ENCODE measurements at regions not wholly inside any gene's neighbourhood (a gene's known extent, or its start where the extent isn't known, plus 50 kb on each side); places are given as distances from the start of the nearest gene placed in this dataset.

DNA sequence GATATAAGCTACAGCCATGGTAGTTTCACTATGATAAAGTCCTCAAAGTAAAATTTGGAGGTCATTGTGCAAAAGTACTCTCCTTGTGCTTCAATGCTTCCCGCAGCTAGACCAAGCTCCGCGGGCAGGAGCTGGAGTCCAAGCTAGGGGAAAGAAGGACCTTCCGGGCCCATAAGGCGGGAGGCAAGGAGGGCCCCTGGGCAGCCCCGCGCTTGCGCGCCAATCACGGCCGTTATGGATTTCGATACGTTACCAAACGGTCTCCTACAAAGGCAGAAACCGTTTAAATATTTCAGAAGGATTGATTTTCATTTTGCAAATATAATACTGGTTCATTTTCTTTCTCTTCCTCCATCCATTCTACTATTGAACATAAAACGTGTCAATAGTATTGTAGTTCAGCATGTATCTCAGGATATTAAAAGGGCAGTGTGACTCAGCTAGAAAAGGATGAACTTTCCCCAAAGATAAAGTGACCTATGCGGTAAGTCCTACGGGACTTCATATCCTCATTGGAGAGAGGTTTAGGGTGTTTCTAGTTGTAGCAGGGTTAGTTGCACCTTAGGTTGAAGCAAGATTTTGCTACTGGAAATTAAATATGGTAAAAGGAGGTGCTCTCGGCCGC is 128.0 kb downstream of the KIF20B start:
- DNase-seq = no peak

DNA sequence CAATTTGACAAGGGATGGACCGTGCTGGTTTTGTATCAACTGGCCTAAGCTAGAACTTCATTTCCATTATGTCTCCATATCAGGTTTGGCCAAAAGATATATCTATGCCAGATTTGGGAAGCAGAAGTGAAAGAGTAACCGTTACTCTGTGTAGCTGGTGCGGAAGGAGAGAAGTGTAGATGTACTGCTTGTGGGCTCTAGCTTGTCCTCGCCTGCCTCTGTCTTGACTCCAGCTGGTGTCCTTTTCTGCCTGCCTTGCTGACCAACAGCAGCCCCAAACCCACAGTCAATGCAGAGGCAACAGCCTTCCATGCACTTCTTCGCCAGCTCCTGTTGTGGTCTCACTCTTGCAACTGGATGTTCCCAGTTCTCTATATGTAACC is 128.5 kb downstream of the KIF20B start:
- DNase-seq = no peak

DNA sequence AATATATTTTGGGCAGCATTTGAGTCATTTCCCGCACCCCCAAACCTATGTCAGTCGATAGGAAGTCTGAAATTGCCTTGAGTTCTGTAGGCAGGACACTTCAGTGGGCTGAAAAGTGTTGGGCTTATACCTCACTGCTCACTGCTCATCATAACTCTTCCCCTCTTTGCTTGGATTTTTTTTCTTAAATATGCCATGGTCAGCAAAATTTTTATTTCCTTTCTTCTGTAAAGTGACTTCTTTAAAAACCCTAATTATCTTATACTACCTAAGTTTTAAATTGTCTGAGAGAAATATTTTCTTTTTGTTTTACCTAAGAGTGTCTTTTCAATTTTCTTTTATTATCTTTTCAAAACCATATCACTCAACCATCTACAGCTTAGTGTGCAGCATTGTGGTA is 129.2 kb downstream of the KIF20B start:
- DNase-seq = no peak

DNA sequence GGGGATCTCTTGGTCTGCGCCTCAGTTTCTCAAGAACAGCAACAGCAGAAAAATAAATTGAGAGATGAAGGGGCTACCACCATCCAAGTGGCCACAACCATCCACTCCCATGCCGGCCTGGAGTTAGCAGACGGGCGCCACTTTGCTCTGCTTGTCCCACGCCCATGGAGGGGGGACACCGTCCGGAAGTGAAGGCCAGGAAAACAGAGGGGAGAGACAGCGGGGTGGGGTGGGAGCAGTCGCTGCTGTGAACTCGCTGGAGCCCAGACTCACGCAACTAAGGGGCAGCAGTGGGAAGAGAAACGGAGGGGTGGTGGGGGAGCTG is 135.4 kb downstream of the KIF20B start:
- DNase-seq = no peak

DNA sequence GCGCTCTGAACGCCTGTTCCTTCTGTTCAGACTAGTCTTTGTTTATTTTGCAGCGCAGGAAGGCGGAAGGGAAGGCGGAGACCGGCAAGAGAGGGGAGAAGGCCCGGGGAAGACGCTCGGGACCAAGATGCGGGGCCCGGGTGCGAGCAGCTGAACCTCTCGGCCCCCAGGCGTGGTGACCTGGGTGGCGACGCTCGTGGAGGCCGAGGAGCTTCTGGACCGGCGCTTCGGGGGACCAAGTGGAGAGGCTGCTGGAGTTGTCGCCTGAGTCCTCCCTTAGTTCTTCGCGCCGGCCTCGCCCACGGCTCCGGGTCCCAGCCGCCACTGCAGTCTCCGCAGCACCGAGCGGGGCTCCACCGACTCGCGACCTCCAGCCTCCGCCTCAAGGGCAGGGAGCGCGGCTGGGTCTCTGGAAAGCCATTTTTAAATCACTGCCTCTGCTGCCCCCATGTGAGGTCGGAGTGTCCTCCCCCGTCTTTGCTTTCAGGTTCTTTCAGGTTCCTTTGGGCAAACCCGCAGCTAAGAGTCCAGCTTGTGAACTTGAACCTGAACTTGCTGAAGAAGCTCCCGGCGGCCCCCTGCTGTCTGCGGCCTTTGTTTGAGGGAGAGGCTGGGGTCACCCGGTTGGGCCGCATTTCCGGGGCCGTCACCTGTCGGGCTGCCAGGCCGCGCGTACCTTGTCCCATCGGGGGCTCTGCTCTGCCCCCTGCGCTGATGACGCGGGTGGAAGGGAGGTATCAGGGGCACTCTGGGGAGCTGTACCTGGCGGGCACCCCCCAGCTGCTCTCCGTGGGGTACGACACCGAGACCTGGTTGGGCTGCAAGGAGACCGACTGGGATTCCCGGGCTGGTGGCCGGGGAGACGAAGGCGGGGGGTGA is 136.0 kb downstream of the KIF20B start:
- no peak for DNase-seq

DNA sequence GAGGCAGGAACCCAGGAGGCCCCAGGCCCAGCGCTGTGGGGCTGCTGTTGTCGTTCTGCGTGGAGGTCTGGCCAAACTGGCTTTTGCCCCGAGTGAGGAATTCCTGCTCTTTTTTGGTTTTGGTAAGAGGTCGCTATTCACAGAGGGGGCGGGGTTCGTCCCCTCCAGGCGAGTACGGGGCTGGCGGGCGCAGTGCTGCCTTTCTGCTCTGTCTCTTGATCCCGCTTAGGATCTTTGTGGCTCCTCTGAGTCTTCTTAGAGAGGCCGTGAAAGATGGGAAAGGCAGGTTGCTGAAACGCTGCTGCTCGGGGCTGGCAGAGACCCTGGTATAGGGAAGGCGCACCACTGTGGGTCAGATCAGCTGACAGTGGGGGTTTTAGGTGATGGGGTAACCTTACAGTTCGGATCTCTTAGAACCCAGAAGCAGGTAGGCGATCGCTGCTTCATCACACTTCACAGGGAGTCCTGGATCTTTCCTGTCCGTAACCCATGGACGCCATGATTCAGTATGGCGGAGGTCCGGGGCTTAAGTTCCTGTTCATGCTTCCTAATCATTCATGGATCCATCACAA is 136.7 kb downstream of the KIF20B start:
- DNase-seq = no peak

DNA sequence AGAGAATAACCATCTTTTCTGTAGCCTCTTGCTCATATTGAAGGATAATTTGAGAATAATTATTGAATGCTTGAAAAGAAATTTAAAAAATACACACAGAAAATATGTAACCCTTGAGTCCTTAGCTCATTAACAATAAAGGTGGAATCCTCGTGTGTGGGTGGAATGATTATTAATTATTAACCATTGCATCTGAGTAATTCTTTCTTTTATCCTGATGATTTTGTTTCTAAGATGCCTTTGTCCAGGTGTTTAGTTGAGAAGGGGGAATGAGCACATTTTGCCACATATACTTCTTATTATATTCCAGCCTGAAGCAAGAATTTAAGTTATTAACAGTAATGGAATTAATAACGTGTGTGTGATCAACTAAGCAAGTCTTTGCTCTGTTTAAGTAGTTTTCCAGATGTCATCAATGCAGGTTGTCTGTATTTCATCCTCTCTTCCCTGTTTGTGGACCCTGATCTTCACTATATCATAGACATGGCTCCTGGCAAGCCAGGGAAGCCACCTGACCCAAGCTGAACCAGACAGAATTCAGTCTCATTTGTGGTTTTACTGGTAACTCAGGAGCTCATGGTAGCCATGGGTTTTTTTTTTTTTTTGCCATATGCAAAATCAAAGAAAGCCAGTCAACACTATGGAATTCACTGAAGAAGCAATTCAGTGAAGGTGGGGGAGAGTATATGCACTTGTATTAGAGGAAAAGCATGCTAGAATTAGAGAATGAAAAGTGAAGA is 144.3 kb downstream of the KIF20B start:
- DNase-seq = no peak

DNA sequence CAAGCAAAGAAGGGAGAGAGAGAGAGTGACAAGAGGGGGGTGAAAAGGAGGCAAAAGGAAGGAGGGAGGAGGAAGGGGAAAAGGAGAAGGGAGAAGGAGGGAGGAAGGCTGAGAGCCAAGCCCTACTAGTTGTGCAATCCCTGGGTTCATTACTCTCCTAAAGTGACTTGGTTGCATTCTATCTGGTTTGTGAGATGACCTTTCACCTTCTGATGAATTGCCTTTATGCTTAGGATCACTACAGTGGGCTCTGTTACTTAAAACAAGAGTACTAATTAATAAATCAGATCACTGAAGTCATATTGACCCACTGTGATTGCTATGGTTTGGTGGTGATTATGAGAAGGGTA is 144.9 kb downstream of the KIF20B start:
- no peak for DNase-seq

DNA sequence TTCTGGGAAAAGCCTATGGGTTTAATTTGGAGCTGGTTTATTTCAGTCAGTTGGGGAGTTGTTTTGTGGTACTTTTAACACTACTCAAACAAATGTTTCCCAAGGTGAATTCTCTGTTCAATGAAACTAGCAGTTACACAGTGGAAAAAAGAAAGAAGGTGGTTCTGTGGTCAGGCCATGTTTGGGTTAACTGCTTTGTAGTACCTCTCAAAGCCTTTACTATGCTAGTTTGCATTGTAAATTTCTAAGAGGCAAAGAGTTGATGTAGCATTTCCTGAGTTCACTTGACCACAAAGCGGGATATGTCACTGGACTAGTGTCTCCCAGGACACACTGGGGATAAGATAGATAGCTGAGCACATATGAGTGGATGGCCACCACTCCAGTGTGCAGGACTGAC is 145.4 kb downstream of the KIF20B start:
- no peak for DNase-seq

DNA sequence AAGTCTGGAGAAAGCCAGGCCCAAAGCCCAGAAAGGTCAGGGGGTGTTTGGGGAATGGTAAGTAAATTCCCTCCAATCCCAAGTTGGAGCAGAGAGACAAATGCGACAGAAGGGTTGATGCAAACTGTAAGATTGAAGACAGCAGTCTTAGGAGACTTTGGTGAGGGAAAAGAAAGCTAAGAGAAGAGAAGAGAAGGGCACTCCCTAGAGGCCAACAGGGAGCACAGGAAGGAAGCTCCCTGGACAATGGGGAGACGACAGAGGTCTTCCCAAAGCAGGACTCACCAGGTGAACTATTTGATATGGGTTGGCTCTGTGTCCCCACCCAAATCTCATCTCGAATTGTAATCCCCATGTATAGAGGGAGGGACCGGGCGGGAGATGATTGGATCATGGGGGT is 151.5 kb downstream of the KIF20B start:
- DNase-seq = no peak

DNA sequence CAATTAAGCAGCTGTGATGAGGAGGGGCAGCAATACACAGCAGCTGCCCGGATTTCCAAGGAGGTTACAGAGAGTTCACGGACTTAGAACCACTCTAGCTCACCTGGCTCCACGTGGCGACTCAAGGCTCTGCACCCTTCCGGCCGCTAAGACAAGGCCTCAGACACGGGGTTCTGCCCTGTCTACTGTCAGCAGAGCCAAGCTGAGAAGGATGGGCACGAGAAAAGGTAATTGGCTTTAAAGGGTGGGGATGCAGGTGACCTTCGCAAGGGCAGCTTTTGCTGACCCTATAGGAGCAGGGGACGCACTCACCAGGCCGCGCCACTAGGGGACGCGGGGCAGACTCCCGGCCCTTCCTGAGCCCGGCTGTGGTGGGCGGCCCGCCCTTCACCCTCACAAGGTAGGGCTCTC is 152.4 kb downstream of the KIF20B start:
- DNase-seq = no peak

DNA sequence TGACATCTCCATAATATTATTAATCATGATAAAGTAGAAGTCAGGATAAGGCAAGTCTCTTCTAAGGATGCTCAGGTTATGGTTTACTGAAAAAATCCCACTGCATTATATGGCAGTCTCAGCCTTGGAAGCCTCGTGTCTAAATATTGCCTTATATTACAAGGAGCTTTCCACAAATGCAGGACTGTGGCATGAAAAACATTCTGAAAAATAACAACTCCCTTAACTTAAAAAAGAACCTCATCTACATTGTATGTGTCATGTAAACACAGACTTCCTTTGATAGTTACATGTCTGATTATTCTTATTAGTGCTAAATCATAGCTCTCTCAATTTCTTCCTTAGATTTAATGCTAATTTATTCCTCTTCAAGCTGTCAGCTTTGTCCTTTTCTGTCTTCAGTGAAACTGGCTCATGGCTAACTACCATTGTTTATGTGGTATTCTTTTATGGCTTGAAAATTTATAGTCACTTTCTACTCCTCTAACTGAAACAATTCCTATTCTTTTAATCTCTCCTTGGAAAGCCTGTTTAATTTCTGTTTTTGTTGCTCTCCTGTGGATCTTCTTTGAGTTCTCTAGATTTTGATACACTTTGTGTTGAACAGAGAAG is 156.1 kb downstream of the KIF20B start:
- DNase-seq = no peak

DNA sequence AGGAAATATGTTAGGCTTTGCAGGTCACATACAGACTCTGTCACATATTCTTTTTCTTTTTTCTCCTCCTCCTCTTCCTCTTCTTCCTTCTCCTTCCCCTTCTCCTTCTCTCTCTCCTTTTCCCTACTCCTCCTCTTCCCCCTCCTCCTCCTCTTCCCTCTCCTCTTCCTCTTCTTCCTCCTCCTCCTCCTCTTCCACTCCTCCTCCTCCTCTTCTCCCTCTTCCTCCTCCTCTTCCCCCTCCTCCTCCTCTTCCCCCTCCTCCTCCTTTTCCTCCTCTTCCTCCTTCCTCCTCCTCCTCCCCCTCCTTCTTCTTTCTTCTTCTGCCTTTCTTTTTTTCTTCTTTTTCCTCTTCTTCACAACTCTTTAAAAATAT is 159.8 kb downstream of the KIF20B start:
- DNase-seq = no peak

DNA sequence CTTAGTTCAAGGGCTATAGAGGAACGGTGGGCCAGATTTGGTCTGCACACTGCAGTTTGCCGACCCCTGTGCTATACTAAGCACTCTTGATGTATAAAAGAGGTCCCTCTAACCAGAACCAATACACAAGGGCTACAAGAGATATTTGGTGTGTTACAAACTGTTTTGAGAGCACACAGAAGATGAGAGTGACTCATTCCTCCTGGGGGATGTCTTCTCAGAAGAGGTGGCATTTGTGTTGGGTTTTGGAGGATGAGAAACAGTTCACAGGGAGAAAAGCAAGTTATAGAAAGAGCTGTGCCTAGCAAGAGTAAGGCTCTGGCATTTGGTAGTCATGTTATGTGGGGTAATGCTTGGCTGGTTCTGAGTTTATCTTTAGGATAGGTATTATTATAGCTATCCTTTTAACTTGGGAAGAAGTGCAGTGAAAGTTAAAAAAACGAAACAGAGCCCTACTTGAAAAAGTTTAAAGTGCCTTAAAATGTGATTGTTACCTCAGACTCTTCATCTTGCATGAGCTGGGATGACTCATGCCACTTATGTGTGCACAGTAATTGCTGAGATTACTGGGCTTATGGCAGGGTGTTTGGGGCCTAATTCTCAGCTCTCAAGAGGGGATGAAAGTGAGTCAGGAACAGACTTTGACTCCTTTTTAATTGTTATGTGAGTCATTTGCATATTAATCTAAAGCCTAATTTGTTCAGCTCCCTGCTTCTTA is 160.4 kb downstream of the KIF20B start:
- DNase-seq = no peak

DNA sequence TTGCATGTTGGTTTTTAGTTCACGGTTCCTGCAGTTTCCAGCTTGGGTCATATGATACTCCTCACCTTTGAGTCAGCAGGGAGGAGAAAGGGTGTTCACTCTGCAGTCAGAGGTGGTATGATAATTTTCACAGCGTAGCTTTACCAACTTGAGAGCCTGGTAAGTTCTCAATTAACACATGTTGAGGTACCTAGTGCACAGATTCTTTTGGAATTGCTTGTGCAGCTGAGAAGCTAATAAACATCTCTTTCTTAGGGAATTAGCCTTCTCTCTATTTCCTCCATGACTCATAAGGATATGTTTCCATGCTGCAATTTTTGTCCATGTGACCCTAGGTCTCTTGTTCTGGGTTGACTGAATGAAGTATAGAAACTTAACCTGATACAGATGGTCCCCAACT is 166.6 kb downstream of the KIF20B start:
- no peak for DNase-seq

DNA sequence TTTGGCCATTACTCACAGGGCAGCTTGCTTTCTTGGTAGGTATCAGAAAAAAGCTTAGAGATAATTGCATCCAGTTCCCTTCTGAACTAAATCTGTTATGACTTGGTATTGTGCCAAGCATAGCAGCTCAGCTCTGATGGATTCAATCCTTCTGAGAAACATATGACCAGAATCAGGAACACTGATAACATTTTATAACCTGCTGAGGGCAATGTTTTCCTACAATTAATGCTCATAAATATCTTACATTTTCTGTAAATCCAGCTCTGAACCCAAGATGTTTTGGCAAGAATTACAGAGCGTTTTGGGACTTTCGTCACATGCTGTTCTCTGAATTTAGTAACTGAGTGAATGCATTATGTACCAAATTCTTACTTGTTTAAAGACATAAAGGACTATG is 167.8 kb downstream of the KIF20B start:
- DNase-seq = no peak

DNA sequence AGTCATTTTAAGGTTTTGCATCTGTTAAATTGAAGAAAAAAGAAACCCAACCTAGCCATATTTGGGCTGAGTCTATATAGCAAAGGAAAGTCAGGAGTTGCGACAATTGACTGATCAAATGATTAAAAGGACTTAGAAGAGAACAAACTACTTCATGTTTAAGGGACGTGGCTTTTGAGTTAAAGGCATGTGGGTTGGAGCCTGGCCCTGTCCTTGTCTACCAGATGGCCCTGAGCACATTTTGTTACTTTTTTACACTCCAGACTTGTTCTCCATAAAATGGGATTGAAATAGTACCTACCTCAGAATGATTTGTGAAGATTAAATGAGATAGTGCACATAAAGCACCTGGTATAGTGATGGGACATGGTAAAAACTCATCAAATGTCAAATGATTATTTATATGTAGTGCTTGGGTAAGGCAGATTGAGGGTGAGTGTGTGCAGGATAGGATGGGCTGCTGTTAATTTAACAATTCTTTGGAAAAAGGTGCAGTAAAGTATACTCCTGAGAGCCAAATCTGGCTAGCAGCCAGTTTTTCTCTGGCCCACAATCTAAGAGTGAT is 168.3 kb downstream of the KIF20B start:
- DNase-seq = no peak

DNA sequence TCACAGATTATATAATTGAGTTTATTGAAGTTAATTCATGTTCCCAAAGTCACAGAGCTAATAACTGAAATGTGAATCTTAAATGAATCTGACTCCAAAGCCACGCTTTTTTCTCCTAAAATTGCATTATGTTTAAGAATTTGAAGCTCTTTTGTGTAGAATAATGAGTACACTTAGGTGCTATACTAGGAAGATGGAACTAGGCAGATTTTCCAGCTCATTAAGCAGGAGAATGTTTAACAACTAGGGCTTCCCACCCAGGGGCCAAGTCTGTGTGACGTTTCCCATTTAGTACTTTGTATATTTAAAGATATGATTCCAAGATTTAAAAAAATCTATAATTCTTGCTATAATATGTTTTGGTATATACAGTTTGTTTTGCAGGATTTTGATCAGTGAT is 169.5 kb downstream of the KIF20B start:
- no peak for DNase-seq

DNA sequence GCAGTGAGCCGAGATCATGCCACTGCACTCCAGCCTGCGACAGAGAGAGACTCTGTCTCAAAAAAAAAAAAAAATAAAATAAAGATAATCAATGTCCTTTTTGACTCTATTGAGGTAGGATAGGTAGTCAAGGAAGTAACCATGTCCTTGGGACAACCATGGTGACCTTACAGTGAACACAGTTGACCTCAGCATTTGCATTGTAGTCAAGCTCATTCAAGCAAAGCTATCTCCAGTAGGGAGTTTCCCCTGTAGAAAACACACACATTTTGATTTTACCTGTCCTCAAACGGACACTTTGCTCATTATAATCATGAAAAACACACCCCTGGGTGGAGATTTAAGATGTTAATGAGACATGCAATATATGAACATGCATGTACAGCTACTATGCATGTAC is 171.7 kb downstream of the KIF20B start:
- DNase-seq = no peak

DNA sequence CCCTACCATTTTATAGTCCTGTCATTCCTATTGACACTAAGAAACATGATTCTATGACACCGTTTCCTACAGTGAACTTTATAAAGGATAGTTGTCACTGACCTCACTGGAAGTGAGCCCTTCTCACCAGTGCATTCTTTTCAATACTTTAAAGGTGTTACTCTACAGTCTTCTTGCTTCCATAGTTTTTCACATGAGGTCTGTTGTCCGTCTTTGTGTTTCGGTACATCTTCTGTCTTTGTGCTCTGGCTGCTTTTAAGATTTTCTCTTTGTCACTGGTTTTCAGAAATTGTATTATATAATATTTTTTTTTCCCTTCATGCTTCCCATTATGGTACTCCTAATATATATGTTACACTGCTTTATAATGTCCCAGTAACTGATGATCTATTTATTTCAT is 174.2 kb downstream of the KIF20B start:
- DNase-seq = no peak

DNA sequence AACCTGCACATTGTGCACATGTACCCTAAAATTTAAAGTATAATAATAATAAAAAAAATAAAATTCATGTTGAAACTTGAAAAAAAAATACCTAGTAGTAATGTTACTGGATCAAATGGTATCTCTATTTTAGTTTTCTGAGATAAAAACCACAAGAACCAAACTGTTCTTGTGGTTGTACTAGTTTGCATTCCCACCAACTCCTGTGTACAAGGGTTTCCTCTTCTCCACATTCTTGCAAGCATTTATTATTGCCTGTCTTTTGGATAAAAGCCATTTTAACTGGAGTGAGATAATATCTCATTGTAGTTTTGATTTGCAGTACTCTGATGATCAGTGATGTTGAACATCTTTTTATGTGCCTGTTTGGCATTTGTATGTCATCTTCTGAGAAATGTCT is 177.7 kb downstream of the KIF20B start:
- no peak for DNase-seq

DNA sequence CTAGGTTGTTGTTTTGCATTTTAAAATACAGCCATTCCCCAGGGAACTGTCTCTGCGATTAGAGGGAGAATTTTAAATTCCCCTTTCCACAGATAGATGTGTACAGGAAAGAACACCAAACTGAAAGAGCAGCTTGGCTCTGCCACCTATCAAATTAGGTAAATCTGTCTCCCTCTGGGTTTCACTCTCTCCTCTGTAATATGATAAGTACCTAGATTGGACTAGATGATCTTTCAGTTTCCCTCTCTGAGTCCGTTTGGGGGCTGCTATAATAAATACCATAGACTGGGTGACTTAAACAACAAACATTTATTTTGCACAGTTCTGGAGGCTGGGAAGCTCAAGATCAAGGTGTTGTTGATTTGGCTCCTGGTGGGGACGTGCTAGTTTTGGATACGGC is 186.0 kb downstream of the KIF20B start:
- DNase-seq = no peak

DNA sequence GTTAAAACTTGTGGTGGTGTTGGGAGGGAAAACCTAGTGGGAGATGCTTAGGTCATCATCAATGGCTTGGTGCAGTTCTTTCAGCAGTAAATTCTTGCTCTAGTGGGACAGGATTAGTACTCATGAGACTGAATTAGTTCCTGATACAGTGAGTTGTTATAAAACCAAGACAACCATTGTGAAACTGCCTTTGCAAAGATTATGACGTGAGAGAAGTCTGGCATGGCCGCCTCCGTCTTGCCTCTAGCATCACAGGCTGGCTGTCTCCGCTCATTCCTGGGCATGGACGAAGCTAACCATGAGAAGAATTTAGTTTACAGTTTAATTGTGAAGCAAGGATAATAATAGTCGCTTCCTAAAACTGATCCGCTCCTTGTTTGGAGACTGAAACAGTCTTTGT is 186.4 kb downstream of the KIF20B start:
- no peak for DNase-seq

All from NCI-H1105 (cell line).